Astrocyte (in vitro differentiated cells and primary cell): ENCODE measurements at regions not wholly inside any gene's neighbourhood (a gene's known extent, or its start where the extent isn't known, plus 50 kb on each side); places are given as distances from the start of the nearest gene placed in this dataset.
A peak's percentile ranks its signal among the peaks of the same experiment; 100 is the strongest.

ENCODE experiments used
- DNase-seq: peaks from one replicate; pipeline ENCODE4 v3.0.0-alpha.2; 2010; ENCODE audit warnings: low read depth
- FAIRE-seq: peaks from 2 replicates; lab custom pipeline; 2011; peaks lifted over from hg19 to GRCh38; lab: Jason Lieb, UNC
- H2AFZ ChIP-seq: 2 replicates; pipeline ENCODE4 v1.6.0; 2012; ENCODE audit warnings: low read depth, low read length, inconsistent platforms
- H3K27ac ChIP-seq: 2 replicates; pipeline ENCODE4 v1.5.1; 2011; ENCODE audit warnings: low read depth, low read length, inconsistent platforms
- H3K27me3 ChIP-seq: 2 replicates; pipeline ENCODE4 v1.6.0; 2011; ENCODE audit warnings: low read length, inconsistent platforms; ENCODE audit not compliant: insufficient read depth
- H3K36me3 ChIP-seq: 2 replicates; pipeline ENCODE4 v1.5.1; 2011; ENCODE audit warnings: low read length, inconsistent platforms; ENCODE audit not compliant: insufficient read depth
- H3K4me1 ChIP-seq: 2 replicates; pipeline ENCODE4 v1.5.1; 2011; ENCODE audit warnings: low read length, inconsistent platforms; ENCODE audit not compliant: insufficient read depth
- H3K4me2 ChIP-seq: 2 replicates; pipeline ENCODE4 v1.6.0; 2012; ENCODE audit warnings: low read length, inconsistent platforms
- H3K4me3 ChIP-seq: 2 replicates; pipeline ENCODE4 v1.5.1; 2011; ENCODE audit warnings: low read depth, mild to moderate bottlenecking, low read length, inconsistent platforms; ENCODE audit not compliant: insufficient read depth
- H3K79me2 ChIP-seq: 2 replicates; pipeline ENCODE4 v1.6.0; 2012; ENCODE audit warnings: mild to moderate bottlenecking, low read length, inconsistent platforms; ENCODE audit not compliant: insufficient read depth
- H3K9ac ChIP-seq: 2 replicates; pipeline ENCODE4 v1.6.0; 2012; ENCODE audit warnings: mild to moderate bottlenecking, low read length, inconsistent platforms
- H3K9me3 ChIP-seq: 2 replicates; pipeline ENCODE4 v1.5.1; 2012; ENCODE audit warnings: low read depth, mild to moderate bottlenecking, low read length, inconsistent platforms; ENCODE audit not compliant: insufficient read depth
- H4K20me1 ChIP-seq: 2 replicates; pipeline ENCODE4 v1.6.0; 2012; ENCODE audit warnings: low read length, inconsistent platforms; ENCODE audit not compliant: insufficient read depth
- H3K27ac Mint-ChIP-seq: one replicate; pipeline ENCODE4 v1.8.0; 2021; ENCODE audit warnings: mild to moderate bottlenecking, mixed read lengths; ENCODE audit not compliant: unreplicated experiment
- H3K27me3 Mint-ChIP-seq: one replicate; pipeline ENCODE4 v1.8.0; 2021; ENCODE audit warnings: low read depth, mixed read lengths; ENCODE audit not compliant: unreplicated experiment
- H3K36me3 Mint-ChIP-seq: one replicate; pipeline ENCODE4 v1.8.0; 2021; ENCODE audit warnings: low read depth, mixed read lengths; ENCODE audit not compliant: unreplicated experiment
- H3K4me1 Mint-ChIP-seq: one replicate; pipeline ENCODE4 v1.8.0; 2021; ENCODE audit warnings: low read depth, mixed read lengths; ENCODE audit not compliant: unreplicated experiment
- H3K4me3 Mint-ChIP-seq: one replicate; pipeline ENCODE4 v1.8.0; 2021; ENCODE audit warnings: mild to moderate bottlenecking, moderate library complexity, mixed read lengths; ENCODE audit not compliant: unreplicated experiment
- H3K9me3 Mint-ChIP-seq: one replicate; pipeline ENCODE4 v1.8.0; 2021; ENCODE audit warnings: mild to moderate bottlenecking, mixed read lengths; ENCODE audit not compliant: unreplicated experiment
- EZH2 ChIP-seq: IDR thresholded peaks from 2 replicates; pipeline ENCODE4 v1.6.1; 2012; ENCODE audit warnings: mild to moderate bottlenecking, low read length, inconsistent platforms; ENCODE audit not compliant: insufficient read depth
- TF ChIP-seq, protein P1 (sequence below): IDR thresholded peaks from 2 replicates; pipeline ENCODE4 v1.5.1; 2011; ENCODE audit warnings: low read depth, mild to moderate bottlenecking, inconsistent platforms, low read length, moderate library complexity; ENCODE audit not compliant: insufficient read depth

DNA sequence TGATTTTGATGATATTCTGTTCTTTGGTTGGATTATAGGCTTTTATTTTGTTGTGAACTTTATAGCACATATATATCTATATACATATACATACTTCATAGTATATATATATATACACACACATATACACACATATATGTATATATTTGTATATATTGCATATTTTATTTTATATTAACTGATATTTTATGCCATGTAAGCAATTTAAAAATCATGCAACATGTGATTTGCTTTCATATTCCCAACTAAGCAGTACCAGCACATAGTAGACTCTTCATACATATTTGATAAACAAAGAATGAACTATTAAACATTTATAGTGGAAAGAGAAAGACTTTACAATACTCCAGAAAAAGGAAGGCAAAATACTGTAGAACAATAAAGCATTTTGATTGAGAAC lies 679.2 kb downstream of the TENT5A start:
- Histone ChIP-seq H2AFZ (no peak overlapping the region), H3K27me3 (no peaks in the 10 kb centered on the region), H3K9me3 (no peaks in the 10 kb centered on the region), H3K27ac (no peak overlapping the region), H3K4me1 (no peaks in the 10 kb centered on the region), H3K4me3 (no peak overlapping the region), H3K9ac (no peak overlapping the region), H3K79me2 (no peaks in the 10 kb centered on the region), H4K20me1 (no peaks in the 10 kb centered on the region), H3K4me2 (no peak overlapping the region), H3K36me3 (no peaks in the 10 kb centered on the region)
- no peak for TF ChIP-seq EZH2
- TF ChIP-seq, protein P1, sequence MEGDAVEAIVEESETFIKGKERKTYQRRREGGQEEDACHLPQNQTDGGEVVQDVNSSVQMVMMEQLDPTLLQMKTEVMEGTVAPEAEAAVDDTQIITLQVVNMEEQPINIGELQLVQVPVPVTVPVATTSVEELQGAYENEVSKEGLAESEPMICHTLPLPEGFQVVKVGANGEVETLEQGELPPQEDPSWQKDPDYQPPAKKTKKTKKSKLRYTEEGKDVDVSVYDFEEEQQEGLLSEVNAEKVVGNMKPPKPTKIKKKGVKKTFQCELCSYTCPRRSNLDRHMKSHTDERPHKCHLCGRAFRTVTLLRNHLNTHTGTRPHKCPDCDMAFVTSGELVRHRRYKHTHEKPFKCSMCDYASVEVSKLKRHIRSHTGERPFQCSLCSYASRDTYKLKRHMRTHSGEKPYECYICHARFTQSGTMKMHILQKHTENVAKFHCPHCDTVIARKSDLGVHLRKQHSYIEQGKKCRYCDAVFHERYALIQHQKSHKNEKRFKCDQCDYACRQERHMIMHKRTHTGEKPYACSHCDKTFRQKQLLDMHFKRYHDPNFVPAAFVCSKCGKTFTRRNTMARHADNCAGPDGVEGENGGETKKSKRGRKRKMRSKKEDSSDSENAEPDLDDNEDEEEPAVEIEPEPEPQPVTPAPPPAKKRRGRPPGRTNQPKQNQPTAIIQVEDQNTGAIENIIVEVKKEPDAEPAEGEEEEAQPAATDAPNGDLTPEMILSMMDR = no peak
- no peaks in the 10 kb centered on the region for H3K27me3 Mint-ChIP-seq
- FAIRE-seq (no peak), DNase-seq (no peak)
- no peaks in the 10 kb centered on the region for H3K9me3 Mint-ChIP-seq
- H3K27ac Mint-ChIP-seq = no peak overlapping the region
- H3K36me3 Mint-ChIP-seq = no peaks in the 10 kb centered on the region
- no peak overlapping the region for H3K4me3 Mint-ChIP-seq
- H3K4me1 Mint-ChIP-seq = no peaks in the 10 kb centered on the region

DNA sequence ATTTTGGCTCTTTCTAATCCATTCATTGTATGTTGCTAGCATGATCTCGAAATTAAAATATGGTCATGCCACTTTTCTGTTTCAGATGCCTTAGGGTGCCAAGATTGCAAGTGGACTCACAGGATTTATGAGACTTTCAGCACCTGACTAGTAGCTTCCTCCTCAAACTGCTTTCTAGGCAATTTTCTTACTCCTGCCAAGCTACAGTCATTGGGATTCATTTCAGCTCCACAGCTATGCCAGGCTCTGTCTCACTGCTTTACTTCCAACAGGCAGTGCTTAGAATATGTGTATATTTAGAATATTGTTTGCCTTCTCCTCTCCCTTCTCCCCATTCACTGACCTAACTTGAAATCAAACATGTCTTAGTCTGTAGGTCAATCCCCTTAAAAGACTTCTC lies 681.4 kb downstream of the TENT5A start:
- H3K36me3 Mint-ChIP-seq = no peaks in the 10 kb centered on the region
- DNase-seq = no peak
- H3K27me3 Mint-ChIP-seq = no peaks in the 10 kb centered on the region
- H3K4me3 ChIP-seq = no peak overlapping the region
- no peaks in the 10 kb centered on the region for H4K20me1 ChIP-seq
- H3K4me3 Mint-ChIP-seq = no peak overlapping the region
- H3K9me3 ChIP-seq = no peaks in the 10 kb centered on the region
- H3K27ac ChIP-seq = no peak overlapping the region
- H3K79me2 ChIP-seq = no peaks in the 10 kb centered on the region
- no peaks in the 10 kb centered on the region for H3K36me3 ChIP-seq
- no peaks in the 10 kb centered on the region for H3K27me3 ChIP-seq
- no peak overlapping the region for H2AFZ ChIP-seq
- no peak for FAIRE-seq
- TF ChIP-seq EZH2 = no peak
- TF ChIP-seq, protein P1 = no peak
- no peak overlapping the region for H3K27ac Mint-ChIP-seq
- H3K4me1 ChIP-seq = no peaks in the 10 kb centered on the region
- H3K4me2 ChIP-seq = no peak overlapping the region
- H3K9me3 Mint-ChIP-seq = no peaks in the 10 kb centered on the region
- H3K4me1 Mint-ChIP-seq = no peaks in the 10 kb centered on the region
- no peak overlapping the region for H3K9ac ChIP-seq

DNA sequence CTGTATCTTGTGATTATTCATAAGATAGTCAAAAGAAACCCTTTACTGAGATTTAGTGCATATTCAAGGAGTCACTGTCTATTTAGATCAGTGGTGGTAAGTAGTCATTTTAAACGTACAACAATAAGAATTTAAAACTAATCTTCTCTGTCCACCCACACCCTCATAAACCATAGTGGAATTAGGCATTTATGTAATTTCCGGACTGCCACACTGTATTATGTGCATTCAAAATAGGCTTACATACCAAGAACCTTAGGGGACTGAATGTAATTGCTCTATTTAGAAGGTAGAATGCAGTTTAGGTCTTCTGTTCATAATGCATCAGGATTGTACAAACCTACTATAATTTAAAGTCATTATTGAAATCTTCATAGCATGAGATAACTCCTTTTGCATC lies 685.4 kb downstream of the TENT5A start:
- peak; percentile 5 for DNase-seq
- Histone ChIP-seq H3K4me3 (no peak overlapping the region), H3K27me3 (no peaks in the 10 kb centered on the region), H3K9me3 (no peaks in the 10 kb centered on the region), H4K20me1 (no peaks in the 10 kb centered on the region), H2AFZ (no peak overlapping the region), H3K4me2 (no peak overlapping the region), H3K36me3 (no peaks in the 10 kb centered on the region), H3K4me1 (no peaks in the 10 kb centered on the region), H3K9ac (no peak overlapping the region), H3K27ac (no peak overlapping the region), H3K79me2 (no peaks in the 10 kb centered on the region)
- no peaks in the 10 kb centered on the region for H3K27me3 Mint-ChIP-seq
- TF ChIP-seq, protein P1 = no peak
- no peak for TF ChIP-seq EZH2
- H3K4me1 Mint-ChIP-seq = no peaks in the 10 kb centered on the region
- no peak for FAIRE-seq
- no peaks in the 10 kb centered on the region for H3K9me3 Mint-ChIP-seq
- H3K4me3 Mint-ChIP-seq = no peak overlapping the region
- H3K27ac Mint-ChIP-seq = no peak overlapping the region
- H3K36me3 Mint-ChIP-seq = no peaks in the 10 kb centered on the region
